ENCODE measurements at regions not wholly inside any gene's neighbourhood (a gene's known extent, or its start where the extent isn't known, plus 50 kb on each side); places are given as distances from the start of the nearest gene placed in this dataset.

DNA sequence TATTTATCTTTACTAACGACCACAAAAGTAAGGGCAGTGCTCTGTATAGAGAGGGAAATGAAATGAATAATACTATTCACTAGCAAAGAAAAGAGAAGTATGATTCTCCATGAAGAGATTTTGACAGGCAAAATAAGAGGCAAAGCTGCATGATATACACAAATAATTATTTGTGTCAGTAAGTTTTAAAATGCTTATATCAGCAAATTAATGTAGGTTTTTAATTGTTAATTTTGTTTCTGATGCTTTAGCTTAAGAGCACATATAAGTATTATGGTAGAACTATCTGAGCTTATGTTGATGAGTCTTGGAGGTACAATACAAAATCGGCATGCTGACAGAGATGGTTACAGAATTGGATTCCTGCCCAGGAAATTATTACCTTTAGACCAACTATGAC lies 383.1 kb upstream of the VSTM2A start:
- Histone ChIP-seq H3K79me1 (replicated peaks; ENCODE audit: low read length, poor library complexity, severe bottlenecking) (no peaks in the 10 kb centered on the region), H4K91ac (ENCODE audit: low read length) (no peak overlapping the region), H4K8ac (ENCODE audit: low read length) (no peak overlapping the region), H3K27me3 (ENCODE audit: control insufficient read depth in 1 of 2, insufficient read depth in 1 of 2, low read length in 2 of 2) (no peaks in the 10 kb centered on the region), H3K23ac (ENCODE audit: low read length in 2 of 2) (no peak overlapping the region), H2AK5ac (ENCODE audit: low read length, severe bottlenecking) (no peak overlapping the region), H3K18ac (ENCODE audit: low read depth in 1 of 2, low read length in 2 of 2) (no peak overlapping the region), H3K4ac (ENCODE audit: low read depth in 1 of 2, low read length in 2 of 2) (no peak overlapping the region), H2BK12ac (ENCODE audit: low read length in 2 of 2) (no peak overlapping the region), H3K27ac (ENCODE audit: low read length, poor library complexity, severe bottlenecking) (no peak overlapping the region), H3K9ac (ENCODE audit: low read length) (no peak overlapping the region), H3K14ac (ENCODE audit: low read length in 2 of 2) (no peak overlapping the region), H3K9me3 (ENCODE audit: control insufficient read depth, low read length) (peaks cover 11% of the 10 kb centered on the region), H2BK15ac (ENCODE audit: low read depth, poor library complexity, severe bottlenecking) (no peak overlapping the region), H3K4me3 (ENCODE audit: insufficient read depth in 1 of 2, low read depth in 1 of 2, low read length in 2 of 2) (no peak overlapping the region), H3K4me2 (ENCODE audit: low read length, poor library complexity, severe bottlenecking) (no peak overlapping the region), H3K4me1 (ENCODE audit: control insufficient read depth, insufficient read depth, low read depth, low read length) (no peaks in the 10 kb centered on the region), H2BK5ac (ENCODE audit: low read depth, low read length, poor library complexity, severe bottlenecking) (no peak overlapping the region), H3K36me3 (ENCODE audit: control insufficient read depth in 1 of 2, insufficient read depth in 2 of 2, low read depth in 1 of 2, low read length in 2 of 2) (no peaks in the 10 kb centered on the region), H2BK120ac (ENCODE audit: low read depth, low read length) (no peak overlapping the region), H2AFZ (ENCODE audit: low read depth, low read length) (no peak overlapping the region)
- WGBS: 60% methylated on average over 1 of the region's 2 CpGs
- no peak for DNase-seq

DNA sequence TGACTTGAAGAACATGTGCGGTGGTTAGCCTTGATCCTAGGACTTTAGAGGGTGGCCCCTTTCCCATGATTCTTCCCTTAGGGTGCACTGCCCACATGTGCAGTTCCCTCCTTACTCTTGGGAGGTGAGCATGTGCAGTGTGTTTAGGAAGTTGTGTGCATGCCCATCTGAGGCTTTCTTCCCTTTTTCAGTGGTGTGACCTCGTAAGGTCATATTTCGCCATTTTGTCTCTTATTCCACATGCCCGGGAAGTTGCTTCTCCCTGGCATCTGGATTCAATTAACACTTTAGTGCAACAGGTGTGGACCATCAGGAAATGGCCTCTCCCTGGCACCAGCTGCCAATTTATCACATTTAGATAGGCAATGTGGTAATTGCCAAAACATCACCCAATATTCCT lies 380.6 kb upstream of the VSTM2A start:
- H2AFZ ChIP-seq (ENCODE audit: low read depth, low read length): no peak overlapping the region
- H3K18ac ChIP-seq (ENCODE audit: low read depth in 1 of 2, low read length in 2 of 2): no peak overlapping the region
- H3K4me1 ChIP-seq (ENCODE audit: control insufficient read depth, insufficient read depth, low read depth, low read length): no peaks in the 10 kb centered on the region
- H3K9ac ChIP-seq (ENCODE audit: low read length): no peak overlapping the region
- no peak overlapping the region for H4K91ac ChIP-seq (ENCODE audit: low read length)
- peaks cover 11% of the 10 kb centered on the region for H3K9me3 ChIP-seq (ENCODE audit: control insufficient read depth, low read length)
- no peak overlapping the region for H3K4me2 ChIP-seq (ENCODE audit: low read length, poor library complexity, severe bottlenecking)
- no peaks in the 10 kb centered on the region for H3K36me3 ChIP-seq (ENCODE audit: control insufficient read depth in 1 of 2, insufficient read depth in 2 of 2, low read depth in 1 of 2, low read length in 2 of 2)
- H3K79me1 ChIP-seq (replicated peaks; ENCODE audit: low read length, poor library complexity, severe bottlenecking): no peaks in the 10 kb centered on the region
- no peak overlapping the region for H4K8ac ChIP-seq (ENCODE audit: low read length)
- no peak for DNase-seq
- H3K4me3 ChIP-seq (ENCODE audit: insufficient read depth in 1 of 2, low read depth in 1 of 2, low read length in 2 of 2): no peak overlapping the region
- no peaks in the 10 kb centered on the region for H3K27me3 ChIP-seq (ENCODE audit: control insufficient read depth in 1 of 2, insufficient read depth in 1 of 2, low read length in 2 of 2)
- H2BK12ac ChIP-seq (ENCODE audit: low read length in 2 of 2): no peak overlapping the region
- no peak overlapping the region for H2BK15ac ChIP-seq (ENCODE audit: low read depth, poor library complexity, severe bottlenecking)
- H3K4ac ChIP-seq (ENCODE audit: low read depth in 1 of 2, low read length in 2 of 2): no peak overlapping the region
- no peak overlapping the region for H3K23ac ChIP-seq (ENCODE audit: low read length in 2 of 2)
- no peak overlapping the region for H2BK5ac ChIP-seq (ENCODE audit: low read depth, low read length, poor library complexity, severe bottlenecking)
- no peak overlapping the region for H2BK120ac ChIP-seq (ENCODE audit: low read depth, low read length)
- no peak overlapping the region for H3K14ac ChIP-seq (ENCODE audit: low read length in 2 of 2)
- no peak overlapping the region for H3K27ac ChIP-seq (ENCODE audit: low read length, poor library complexity, severe bottlenecking)
- WGBS: 90% methylated on average over 4 of the region's 4 CpGs
- no peak overlapping the region for H2AK5ac ChIP-seq (ENCODE audit: low read length, severe bottlenecking)

DNA sequence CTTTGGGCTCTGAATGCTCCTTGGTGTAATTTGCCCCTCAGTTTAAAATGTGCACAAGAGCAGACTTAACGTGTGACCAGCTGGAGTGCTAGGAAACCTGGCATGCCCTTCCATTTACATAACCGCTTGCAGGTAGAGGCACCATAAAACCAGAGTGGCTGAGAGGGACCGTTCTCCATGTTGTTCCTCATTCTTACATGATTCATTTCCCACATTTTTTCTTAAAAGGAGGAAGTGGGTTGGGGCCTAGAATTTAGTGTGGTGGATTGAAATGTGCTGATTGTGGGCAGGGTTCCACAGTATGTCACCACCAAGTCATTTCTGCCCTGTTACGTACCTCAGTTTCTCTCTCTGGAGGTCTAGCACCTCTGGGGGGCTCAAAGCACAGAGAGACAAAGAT lies 375.8 kb upstream of the VSTM2A start:
- H3K27me3 ChIP-seq (ENCODE audit: control insufficient read depth in 1 of 2, insufficient read depth in 1 of 2, low read length in 2 of 2): no peaks in the 10 kb centered on the region
- H2AFZ ChIP-seq (ENCODE audit: low read depth, low read length): no peak overlapping the region
- H3K4me2 ChIP-seq (ENCODE audit: low read length, poor library complexity, severe bottlenecking): no peak overlapping the region
- H2BK15ac ChIP-seq (ENCODE audit: low read depth, poor library complexity, severe bottlenecking): no peak overlapping the region
- H3K9me3 ChIP-seq (ENCODE audit: control insufficient read depth, low read length): peaks cover 7% of the 10 kb centered on the region
- no peak overlapping the region for H3K23ac ChIP-seq (ENCODE audit: low read length in 2 of 2)
- no peaks in the 10 kb centered on the region for H3K79me1 ChIP-seq (replicated peaks; ENCODE audit: low read length, poor library complexity, severe bottlenecking)
- H3K4me1 ChIP-seq (ENCODE audit: control insufficient read depth, insufficient read depth, low read depth, low read length): no peaks in the 10 kb centered on the region
- H3K4me3 ChIP-seq (ENCODE audit: insufficient read depth in 1 of 2, low read depth in 1 of 2, low read length in 2 of 2): no peak overlapping the region
- H4K91ac ChIP-seq (ENCODE audit: low read length): no peak overlapping the region
- no peak overlapping the region for H3K18ac ChIP-seq (ENCODE audit: low read depth in 1 of 2, low read length in 2 of 2)
- H3K9ac ChIP-seq (ENCODE audit: low read length): no peak overlapping the region
- no peak overlapping the region for H3K4ac ChIP-seq (ENCODE audit: low read depth in 1 of 2, low read length in 2 of 2)
- no peaks in the 10 kb centered on the region for H3K36me3 ChIP-seq (ENCODE audit: control insufficient read depth in 1 of 2, insufficient read depth in 2 of 2, low read depth in 1 of 2, low read length in 2 of 2)
- H2BK5ac ChIP-seq (ENCODE audit: low read depth, low read length, poor library complexity, severe bottlenecking): no peak overlapping the region
- no peak overlapping the region for H3K14ac ChIP-seq (ENCODE audit: low read length in 2 of 2)
- H4K8ac ChIP-seq (ENCODE audit: low read length): no peak overlapping the region
- H2BK12ac ChIP-seq (ENCODE audit: low read length in 2 of 2): no peak overlapping the region
- no peak overlapping the region for H3K27ac ChIP-seq (ENCODE audit: low read length, poor library complexity, severe bottlenecking)
- no peak for DNase-seq
- no peak overlapping the region for H2BK120ac ChIP-seq (ENCODE audit: low read depth, low read length)
- 82% methylated on average over 3 of the region's 4 CpGs for WGBS
- H2AK5ac ChIP-seq (ENCODE audit: low read length, severe bottlenecking): no peak overlapping the region

DNA sequence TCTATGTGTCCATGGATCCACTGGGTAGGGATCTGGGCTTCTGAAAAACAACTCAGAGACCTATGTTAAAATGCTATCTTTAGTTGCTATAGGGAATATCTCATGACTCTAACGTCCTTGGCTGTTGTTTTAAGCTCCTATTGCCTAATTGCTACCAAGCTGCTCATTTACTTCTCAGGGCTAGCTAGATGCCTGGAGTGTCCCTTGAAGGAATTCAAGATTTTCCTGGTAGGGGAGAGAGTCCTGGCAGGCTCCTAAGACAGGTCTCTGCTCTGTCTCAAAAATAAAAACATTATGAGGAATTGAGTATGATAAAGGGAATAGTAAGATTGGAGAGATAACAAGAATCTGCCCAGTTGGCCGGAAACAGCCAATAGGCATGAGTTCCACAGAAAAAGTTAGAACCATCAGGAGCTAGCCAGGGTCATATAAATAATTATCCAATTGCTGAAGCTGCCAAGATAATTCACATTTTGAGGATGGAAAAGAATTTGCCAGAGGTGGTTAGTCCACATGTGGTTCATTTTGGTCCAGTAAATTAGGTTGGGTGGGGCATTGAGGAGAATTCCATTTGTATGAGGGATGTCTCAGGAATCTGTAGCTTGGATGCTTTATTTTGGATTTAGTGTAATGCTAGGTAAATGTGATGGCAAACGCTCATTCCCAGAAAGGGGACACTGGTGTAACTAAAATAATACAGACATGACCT lies 362.7 kb upstream of the VSTM2A start:
- H3K18ac ChIP-seq (ENCODE audit: low read depth in 1 of 2, low read length in 2 of 2): no peak overlapping the region
- no peak overlapping the region for H3K23ac ChIP-seq (ENCODE audit: low read length in 2 of 2)
- H3K9ac ChIP-seq (ENCODE audit: low read length): no peak overlapping the region
- no peak overlapping the region for H2AFZ ChIP-seq (ENCODE audit: low read depth, low read length)
- H3K14ac ChIP-seq (ENCODE audit: low read length in 2 of 2): no peak overlapping the region
- H3K9me3 ChIP-seq (ENCODE audit: control insufficient read depth, low read length): peaks cover 23% of the 10 kb centered on the region
- no peaks in the 10 kb centered on the region for H3K4me1 ChIP-seq (ENCODE audit: control insufficient read depth, insufficient read depth, low read depth, low read length)
- DNase-seq: no peak
- H2BK15ac ChIP-seq (ENCODE audit: low read depth, poor library complexity, severe bottlenecking): no peak overlapping the region
- no peak overlapping the region for H2BK120ac ChIP-seq (ENCODE audit: low read depth, low read length)
- no peak overlapping the region for H3K4ac ChIP-seq (ENCODE audit: low read depth in 1 of 2, low read length in 2 of 2)
- no peak overlapping the region for H3K4me3 ChIP-seq (ENCODE audit: insufficient read depth in 1 of 2, low read depth in 1 of 2, low read length in 2 of 2)
- H3K4me2 ChIP-seq (ENCODE audit: low read length, poor library complexity, severe bottlenecking): no peak overlapping the region
- H3K36me3 ChIP-seq (ENCODE audit: control insufficient read depth in 1 of 2, insufficient read depth in 2 of 2, low read depth in 1 of 2, low read length in 2 of 2): no peaks in the 10 kb centered on the region
- no peak overlapping the region for H3K27ac ChIP-seq (ENCODE audit: low read length, poor library complexity, severe bottlenecking)
- no peak overlapping the region for H2BK12ac ChIP-seq (ENCODE audit: low read length in 2 of 2)
- no peak overlapping the region for H4K8ac ChIP-seq (ENCODE audit: low read length)
- H2BK5ac ChIP-seq (ENCODE audit: low read depth, low read length, poor library complexity, severe bottlenecking): no peak overlapping the region
- no peaks in the 10 kb centered on the region for H3K79me1 ChIP-seq (replicated peaks; ENCODE audit: low read length, poor library complexity, severe bottlenecking)
- WGBS: 73% methylated on average over 2 of the region's 3 CpGs
- H3K27me3 ChIP-seq (ENCODE audit: control insufficient read depth in 1 of 2, insufficient read depth in 1 of 2, low read length in 2 of 2): no peaks in the 10 kb centered on the region
- H2AK5ac ChIP-seq (ENCODE audit: low read length, severe bottlenecking): no peak overlapping the region
- no peak overlapping the region for H4K91ac ChIP-seq (ENCODE audit: low read length)

Data from mesenchymal stem cell (in vitro differentiated cells and primary cell).